ENCODE measurements at regions not wholly inside any gene's neighbourhood (a gene's known extent, or its start where the extent isn't known, plus 50 kb on each side); places are given as distances from the start of the nearest gene placed in this dataset.
"Not testable (repeated sequence)": the region's sequence is repeated elsewhere in the genome, so short reads cannot be mapped to it uniquely, and the experiment has no call there.

GRCh38 chr10:80967357-80967756, 429.7 kb downstream of the SH2D4B start:
- not testable (repeated sequence) for TF ChIP-seq CTCF (conservative IDR thresholded peaks at IDR 0.05 in 1 of 2, IDR thresholded peaks at IDR 0.05 in 1 of 2; ENCODE audit: low read depth in 1 of 2, low read length in 2 of 2); EZH2 (IDR thresholded peaks at IDR 0.05; ENCODE audit: low read length, missing control alignments)

All from fibroblast of lung (primary cell).